ENCODE measurements at regions not wholly inside any gene's neighbourhood (a gene's known extent, or its start where the extent isn't known, plus 50 kb on each side); places are given as distances from the start of the nearest gene placed in this dataset.

DNA sequence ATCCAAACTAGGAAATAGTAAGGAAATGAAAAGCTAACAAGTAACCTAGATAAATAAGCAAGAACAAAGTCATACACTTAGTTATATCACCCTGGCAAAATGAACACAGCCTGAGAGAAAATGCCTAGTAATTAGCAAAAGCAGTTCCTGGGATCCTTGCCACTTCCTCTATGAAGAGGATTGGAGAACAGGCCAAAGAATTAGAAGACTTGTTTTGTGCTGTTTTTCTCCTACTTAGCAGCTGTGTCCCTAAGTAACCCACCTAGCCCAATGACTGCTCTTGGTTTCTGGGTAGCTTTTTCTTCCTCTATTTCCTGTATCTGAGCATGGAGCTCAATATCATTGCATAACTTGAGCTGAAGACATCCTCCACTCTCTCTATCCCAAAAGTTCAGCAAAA lies 713.9 kb downstream of the ETS1 start:
- Histone ChIP-seq H2AFZ (ENCODE audit: low read depth, low read length) (no peak overlapping the region), H4K20me1 (replicated peaks; ENCODE audit: control insufficient read depth, extremely low read depth, insufficient read depth, low read length) (no peaks in the 10 kb centered on the region), H3K4me2 (ENCODE audit: insufficient read depth, low read length) (no peak overlapping the region), H3K36me3 (ENCODE audit: control insufficient read depth in 2 of 2, extremely low read depth in 1 of 2, insufficient read depth in 2 of 2, low read length in 2 of 2) (no peaks in the 10 kb centered on the region), H3K4me1 (ENCODE audit: control insufficient read depth, extremely low read depth, insufficient read depth, low read length) (no peaks in the 10 kb centered on the region), H3K9ac (replicated peaks; ENCODE audit: extremely low read depth, insufficient read depth, low read length) (no peak overlapping the region), H3K9me1 (replicated peaks; ENCODE audit: control insufficient read depth, extremely low read depth, insufficient read depth, low read length) (no peaks in the 10 kb centered on the region), H3K9me3 (replicated peaks; ENCODE audit: control insufficient read depth, insufficient read depth, low read length) (no peaks in the 10 kb centered on the region), H3K79me2 (ENCODE audit: control insufficient read depth, insufficient read depth, low read length) (no peaks in the 10 kb centered on the region), H3K27ac (ENCODE audit: insufficient read depth, low read depth, low read length) (no peak overlapping the region), H3K4me3 (replicated peaks in 1 of 3; ENCODE audit: insufficient read depth in 1 of 3, low read depth in 1 of 3, low read length in 3 of 3) (no peak overlapping the region), H3K27me3 (ENCODE audit: control insufficient read depth in 2 of 2, insufficient read depth in 2 of 2, low read length in 2 of 2) (no peaks in the 10 kb centered on the region)
- ChIA-PET POLR2A (no interaction called here), CTCF (no interaction called here)
- no peak for FAIRE-seq
- BruUV-seq (replicated peaks), result no TSS peak
- dilution Hi-C loops (cut with MboI; ENCODE audit: extremely low pct_ligation_motif_present, low sequenced_read_pairs), result no loop called here
- DNase-seq (ENCODE audit: low read depth, low spot score), result no peak
- TF ChIP-seq POLR2AphosphoS5 (IDR thresholded peaks at IDR 0.05; ENCODE audit: insufficient read depth, low read depth, low read length), result no peak
- intact Hi-C loops (cut with micrococcal nuclease), result no loop called here

DNA sequence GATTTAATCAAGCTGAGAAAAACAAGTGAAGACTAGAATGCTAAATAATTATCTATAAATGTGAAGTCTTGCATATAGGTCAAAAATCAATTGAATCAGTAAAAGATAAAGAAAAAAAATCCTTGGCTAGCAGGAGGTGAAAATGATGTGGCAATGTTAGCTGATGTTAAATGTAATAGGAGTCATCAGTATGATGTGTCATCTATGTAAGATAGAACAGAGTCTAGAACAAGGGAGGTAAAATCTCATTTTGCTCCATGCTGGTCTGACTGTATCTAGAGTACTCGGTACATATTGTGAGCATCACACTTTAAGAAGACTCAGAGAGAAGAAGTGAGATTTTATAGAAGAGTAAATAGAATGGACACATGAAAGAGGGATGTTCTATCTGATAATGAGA lies 721.2 kb downstream of the ETS1 start:
- H3K4me1 ChIP-seq (ENCODE audit: control insufficient read depth, extremely low read depth, insufficient read depth, low read length), result no peaks in the 10 kb centered on the region
- H2AFZ ChIP-seq (ENCODE audit: low read depth, low read length), result no peak overlapping the region
- no peak overlapping the region for H3K4me2 ChIP-seq (ENCODE audit: insufficient read depth, low read length)
- dilution Hi-C loops (cut with MboI; ENCODE audit: extremely low pct_ligation_motif_present, low sequenced_read_pairs) (no loop called here), intact Hi-C loops (cut with micrococcal nuclease) (no loop called here)
- no peak for FAIRE-seq
- no peak overlapping the region for H3K27ac ChIP-seq (ENCODE audit: insufficient read depth, low read depth, low read length)
- no peak overlapping the region for H3K4me3 ChIP-seq (replicated peaks in 1 of 3; ENCODE audit: insufficient read depth in 1 of 3, low read depth in 1 of 3, low read length in 3 of 3)
- no peaks in the 10 kb centered on the region for H3K36me3 ChIP-seq (ENCODE audit: control insufficient read depth in 2 of 2, extremely low read depth in 1 of 2, insufficient read depth in 2 of 2, low read length in 2 of 2)
- H4K20me1 ChIP-seq (replicated peaks; ENCODE audit: control insufficient read depth, extremely low read depth, insufficient read depth, low read length), result no peaks in the 10 kb centered on the region
- TF ChIP-seq POLR2A (IDR thresholded peaks at IDR 0.05; ENCODE audit: low read depth, low read length) (no peak), POLR2AphosphoS5 (IDR thresholded peaks at IDR 0.05; ENCODE audit: insufficient read depth, low read depth, low read length) (no peak), JUN (IDR thresholded peaks at IDR 0.05; ENCODE audit: borderline replicate concordance, insufficient read depth, insufficient read length, low read depth) (no peak), FOS (IDR thresholded peaks at IDR 0.05; ENCODE audit: borderline replicate concordance, insufficient read depth, low read length) (no peak), GATA2 (IDR thresholded peaks at IDR 0.05; ENCODE audit: insufficient read depth, insufficient read length, low read depth, low read length) (no peak), MYC (IDR thresholded peaks at IDR 0.05; ENCODE audit: low read depth, low read length) (no peak), EZH2 (IDR thresholded peaks at IDR 0.05; ENCODE audit: borderline replicate concordance, low read depth, low read length, severe bottlenecking) (no peak)
- TF ChIP-seq, protein P1, sequence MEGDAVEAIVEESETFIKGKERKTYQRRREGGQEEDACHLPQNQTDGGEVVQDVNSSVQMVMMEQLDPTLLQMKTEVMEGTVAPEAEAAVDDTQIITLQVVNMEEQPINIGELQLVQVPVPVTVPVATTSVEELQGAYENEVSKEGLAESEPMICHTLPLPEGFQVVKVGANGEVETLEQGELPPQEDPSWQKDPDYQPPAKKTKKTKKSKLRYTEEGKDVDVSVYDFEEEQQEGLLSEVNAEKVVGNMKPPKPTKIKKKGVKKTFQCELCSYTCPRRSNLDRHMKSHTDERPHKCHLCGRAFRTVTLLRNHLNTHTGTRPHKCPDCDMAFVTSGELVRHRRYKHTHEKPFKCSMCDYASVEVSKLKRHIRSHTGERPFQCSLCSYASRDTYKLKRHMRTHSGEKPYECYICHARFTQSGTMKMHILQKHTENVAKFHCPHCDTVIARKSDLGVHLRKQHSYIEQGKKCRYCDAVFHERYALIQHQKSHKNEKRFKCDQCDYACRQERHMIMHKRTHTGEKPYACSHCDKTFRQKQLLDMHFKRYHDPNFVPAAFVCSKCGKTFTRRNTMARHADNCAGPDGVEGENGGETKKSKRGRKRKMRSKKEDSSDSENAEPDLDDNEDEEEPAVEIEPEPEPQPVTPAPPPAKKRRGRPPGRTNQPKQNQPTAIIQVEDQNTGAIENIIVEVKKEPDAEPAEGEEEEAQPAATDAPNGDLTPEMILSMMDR (IDR thresholded peaks at IDR 0.05; ENCODE audit: extremely low read depth in 1 of 2, insufficient read depth in 1 of 2, low read depth in 1 of 2, low read length in 2 of 2), result no peak
- TF ChIP-seq, protein P2, sequence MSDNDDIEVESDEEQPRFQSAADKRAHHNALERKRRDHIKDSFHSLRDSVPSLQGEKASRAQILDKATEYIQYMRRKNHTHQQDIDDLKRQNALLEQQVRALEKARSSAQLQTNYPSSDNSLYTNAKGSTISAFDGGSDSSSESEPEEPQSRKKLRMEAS (IDR thresholded peaks at IDR 0.05; ENCODE audit: insufficient read depth, insufficient read length), result no peak
- H3K79me2 ChIP-seq (ENCODE audit: control insufficient read depth, insufficient read depth, low read length), result no peaks in the 10 kb centered on the region
- DNase-seq (ENCODE audit: low read depth, low spot score), result no peak
- H3K9me1 ChIP-seq (replicated peaks; ENCODE audit: control insufficient read depth, extremely low read depth, insufficient read depth, low read length), result no peaks in the 10 kb centered on the region
- no peak overlapping the region for H3K9ac ChIP-seq (replicated peaks; ENCODE audit: extremely low read depth, insufficient read depth, low read length)
- POLR2A ChIA-PET, result no interaction called here
- H3K27me3 ChIP-seq (ENCODE audit: control insufficient read depth in 2 of 2, insufficient read depth in 2 of 2, low read length in 2 of 2), result no peaks in the 10 kb centered on the region
- H3K9me3 ChIP-seq (replicated peaks; ENCODE audit: control insufficient read depth, insufficient read depth, low read length), result no peaks in the 10 kb centered on the region
- no TSS peak for BruUV-seq (replicated peaks)
- CTCF ChIA-PET, result no interaction called here

Measured in endothelial cell of umbilical vein (primary cell).